SK-MEL-5 (cell line): ENCODE measurements at regions not wholly inside any gene's neighbourhood (a gene's known extent, or its start where the extent isn't known, plus 50 kb on each side); places are given as distances from the start of the nearest gene placed in this dataset.
"Not testable (repeated sequence)": the region's sequence is repeated elsewhere in the genome, so short reads cannot be mapped to it uniquely, and the experiment has no call there.

ENCODE experiments used
- DNase-seq: peaks from one replicate; pipeline ENCODE4 v3.0.0-alpha.2; 2016; ENCODE audit warnings: low read depth, low spot score
- in situ Hi-C: cut with HindIII; loops from 2 replicates; pipeline ENCODE4 v1.10.0; 2016; ENCODE audit warnings: low sequenced_read_pairs, high pct_unique_total_duplicates, low pct_unique_long_range_greater_than_20kb

DNA sequence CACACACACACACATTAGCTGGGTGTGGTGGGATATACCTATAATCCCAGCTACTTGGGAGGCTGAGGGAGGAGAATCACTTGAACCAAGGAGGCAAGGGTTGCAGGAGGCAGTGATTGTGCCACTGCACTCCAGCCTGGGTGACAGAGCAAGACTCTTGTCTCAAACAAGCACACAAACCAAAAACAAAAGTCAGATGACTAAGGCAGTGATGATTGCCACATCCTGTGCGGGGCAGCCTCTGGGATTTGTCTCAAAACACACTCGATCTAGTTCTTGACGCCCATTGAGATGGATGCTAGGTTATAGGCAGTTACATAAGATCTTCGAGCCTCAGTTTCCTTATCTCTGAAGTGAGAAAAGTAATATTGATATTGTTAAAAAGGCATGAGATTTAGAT is 57.8 kb upstream of the NBPF8 start:
- DNase-seq, in situ Hi-C loops: not testable (repeated sequence)

- in situ Hi-C loops: not testable (repeated sequence)
- DNase-seq: peak; percentile 22
These were observed 58.7 kb upstream of the NBPF8 start for GRCh38 chr1:120356170-120356569.

GRCh38 chr1:120354618-120355184 is 60.1 kb upstream of the NBPF8 start:
- DNase-seq: peak; percentile 68

DNA sequence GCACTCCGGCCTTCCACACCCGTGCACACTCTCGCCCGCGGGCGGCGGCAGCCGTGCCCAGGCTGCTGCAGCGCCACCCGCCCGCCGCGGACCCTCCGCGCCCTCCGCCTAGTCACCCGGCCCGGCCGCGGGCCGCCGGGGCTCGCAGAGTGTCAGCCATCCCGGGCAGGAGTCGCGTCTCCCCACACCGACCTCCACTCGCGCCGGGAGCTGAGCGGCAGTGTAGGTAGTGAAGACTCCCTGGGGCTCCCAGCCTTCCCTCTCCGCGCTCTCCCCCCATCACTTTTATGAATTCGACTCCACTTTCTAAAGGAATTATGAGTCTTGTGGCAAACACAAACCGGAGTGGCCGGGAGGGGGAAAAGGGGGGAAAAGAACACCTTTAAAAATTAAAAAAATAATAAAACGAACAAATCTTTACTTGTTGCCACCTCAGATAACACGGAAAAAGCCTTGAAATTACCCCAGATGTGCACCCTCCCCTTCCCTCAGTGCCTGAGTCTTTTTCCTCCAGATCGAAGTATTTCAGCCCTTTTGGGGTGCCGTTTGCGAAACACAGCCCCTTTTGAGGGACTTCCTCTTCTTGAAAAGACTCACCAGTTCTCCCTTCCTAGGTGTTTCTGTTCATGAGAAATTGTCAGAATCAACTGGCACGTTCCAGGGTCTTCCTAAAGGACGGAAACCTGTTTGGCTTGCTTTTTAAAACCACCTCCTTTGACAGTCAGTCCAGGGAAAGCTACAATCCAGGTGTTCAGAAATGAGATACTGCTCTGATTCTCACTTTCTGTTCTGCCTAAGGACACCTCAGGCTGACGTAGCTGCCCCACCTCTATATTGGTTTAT is 72.4 kb upstream of the NBPF8 start:
- DNase-seq, in situ Hi-C loops: not testable (repeated sequence)

More at GRCh38 chr1:120354618-120355184, 60.1 kb upstream of the NBPF8 start:
- in situ Hi-C loops: not testable (repeated sequence)

GRCh38 chr1:120341756-120342155 is 73.1 kb upstream of the NBPF8 start:
- DNase-seq: peak; percentile 13
- in situ Hi-C loops: not testable (repeated sequence)

DNA sequence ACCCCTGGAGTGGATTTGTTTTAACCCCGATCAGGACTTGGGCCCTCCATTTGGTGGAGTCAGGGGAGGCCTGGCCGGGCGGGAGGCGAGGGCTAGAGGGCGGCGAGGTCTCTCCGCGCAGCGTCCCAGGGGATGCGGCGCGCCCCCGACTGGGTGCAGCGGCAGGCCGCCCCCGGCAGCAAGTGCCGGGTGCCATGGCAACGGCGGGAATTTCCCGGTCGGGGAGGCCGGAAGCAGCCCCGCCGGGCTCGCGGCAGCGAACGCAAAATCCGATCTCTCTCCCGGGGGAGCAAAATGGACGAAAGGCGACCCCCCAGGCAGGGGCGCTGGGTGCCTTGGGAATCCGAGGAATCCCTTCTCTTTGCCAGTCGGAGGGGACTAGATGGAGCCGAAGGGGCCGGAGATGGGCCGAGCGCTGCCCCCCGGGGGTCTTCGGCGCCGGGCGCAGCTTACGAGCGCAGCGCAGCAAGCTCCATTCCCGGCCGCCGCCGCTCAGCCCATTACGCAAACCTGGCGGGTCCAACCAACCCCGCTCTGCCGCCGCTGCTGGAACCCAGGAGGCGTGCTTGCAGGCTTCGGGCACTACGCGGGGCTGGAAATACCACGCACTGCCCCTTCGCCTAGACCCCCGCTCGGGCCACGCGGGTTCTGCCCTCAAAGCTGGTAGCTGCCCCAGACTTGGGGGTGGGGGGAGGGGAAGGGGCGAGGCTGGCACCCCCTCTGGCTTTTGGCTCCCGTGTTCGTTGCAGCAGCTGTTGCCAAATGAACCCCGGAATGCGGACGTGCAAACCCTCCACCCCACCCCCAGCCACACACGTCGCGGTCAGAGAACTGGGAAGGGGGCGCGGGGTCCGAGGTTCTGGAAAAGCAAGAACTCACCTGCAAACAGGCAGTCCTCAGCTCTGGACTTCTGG is 73.7 kb upstream of the NBPF8 start:
- in situ Hi-C loops: not testable (repeated sequence)

DNA sequence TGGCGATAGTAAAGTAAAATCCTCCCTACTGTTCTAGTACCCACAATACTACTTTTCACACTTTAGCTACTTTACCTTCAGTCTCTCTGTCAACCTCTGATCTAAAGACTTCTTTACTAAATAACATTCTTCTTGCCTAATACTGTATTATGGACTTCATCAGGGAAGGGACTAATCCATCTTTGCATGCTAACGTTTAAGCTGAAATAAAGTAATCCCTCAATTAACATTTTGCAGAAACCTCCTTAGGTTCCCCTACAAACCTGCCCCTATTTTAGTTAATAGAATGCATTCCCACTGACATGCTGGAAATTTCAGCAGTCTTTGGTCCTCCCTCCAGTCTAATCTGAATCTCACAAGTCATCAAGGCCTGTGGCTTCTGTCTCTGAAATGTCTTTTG is 99.1 kb upstream of the NBPF8 start:
- in situ Hi-C loops, DNase-seq: not testable (repeated sequence)

More for the DNA sequence above, 73.7 kb upstream of the NBPF8 start:
- DNase-seq: not testable (repeated sequence)

DNA sequence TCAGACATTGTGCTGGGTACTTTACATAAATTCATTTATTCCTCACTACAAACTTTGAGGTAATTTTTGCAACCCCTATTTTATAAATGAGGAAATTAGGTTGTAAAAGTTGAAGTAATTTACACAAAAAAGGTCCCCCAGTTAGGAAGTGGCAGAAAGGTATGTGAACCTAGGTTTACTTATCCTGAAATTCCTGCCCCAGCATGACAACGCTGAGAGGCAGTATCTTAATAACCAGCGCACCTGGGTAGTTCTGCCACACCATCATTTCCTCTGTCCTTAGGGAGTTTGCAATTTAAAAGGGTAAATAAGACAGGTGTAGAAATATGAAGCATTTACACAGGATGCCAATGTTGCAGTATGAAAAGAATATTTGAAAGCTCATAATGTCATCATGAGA is 102.9 kb upstream of the NBPF8 start:
- DNase-seq, in situ Hi-C loops: not testable (repeated sequence)

DNA sequence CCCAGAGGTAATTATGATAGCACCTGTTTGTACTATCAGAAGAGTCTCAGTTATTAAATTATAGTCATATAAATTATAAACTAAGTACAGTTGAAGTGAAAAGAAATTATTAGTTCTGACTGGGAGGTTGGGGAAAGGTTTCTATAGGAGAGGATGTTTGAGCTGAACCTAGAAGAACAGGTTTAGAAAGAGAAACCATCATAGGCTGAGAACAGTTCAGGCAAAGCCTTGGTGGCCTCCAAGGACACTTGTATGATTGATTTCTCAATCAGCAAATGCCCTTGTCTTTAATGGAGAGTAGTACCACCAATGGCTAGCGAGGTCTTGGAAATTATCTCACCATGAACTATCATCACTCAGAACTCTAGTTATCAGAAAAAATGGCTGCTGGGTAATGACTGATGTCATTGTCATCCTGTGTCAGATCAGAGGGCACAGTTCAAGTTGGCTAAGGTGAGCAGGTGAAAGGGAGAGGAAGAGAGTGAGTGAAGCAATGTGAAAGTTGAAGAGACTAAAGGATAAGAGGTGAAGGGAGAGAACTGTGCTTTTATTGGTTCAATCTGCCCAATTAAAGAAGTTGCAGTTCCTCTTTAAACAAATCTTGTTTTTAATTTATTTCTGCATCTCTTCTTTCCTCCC is 105.8 kb upstream of the NBPF8 start:
- in situ Hi-C loops, DNase-seq: not testable (repeated sequence)

DNA sequence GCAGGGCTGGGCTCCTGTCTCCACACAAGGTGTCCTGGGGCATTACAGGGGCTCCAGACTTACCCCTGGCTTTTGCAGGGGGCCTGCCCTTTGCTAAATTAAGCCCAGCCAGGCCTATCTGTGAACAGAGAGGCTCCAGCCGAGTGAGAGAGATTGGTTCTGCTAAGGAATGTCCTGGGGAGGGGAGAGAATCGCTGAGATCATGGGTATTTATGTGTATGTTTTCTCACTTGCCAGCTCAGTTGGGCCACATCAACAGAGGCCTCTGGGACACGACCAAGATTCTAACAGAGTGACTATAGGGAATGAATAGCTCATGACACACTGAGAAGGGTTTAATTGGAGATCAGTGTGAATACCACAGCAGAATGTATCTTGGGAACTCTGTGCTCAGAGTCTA is 109.8 kb upstream of the NBPF8 start:
- DNase-seq, in situ Hi-C loops: not testable (repeated sequence)

DNA sequence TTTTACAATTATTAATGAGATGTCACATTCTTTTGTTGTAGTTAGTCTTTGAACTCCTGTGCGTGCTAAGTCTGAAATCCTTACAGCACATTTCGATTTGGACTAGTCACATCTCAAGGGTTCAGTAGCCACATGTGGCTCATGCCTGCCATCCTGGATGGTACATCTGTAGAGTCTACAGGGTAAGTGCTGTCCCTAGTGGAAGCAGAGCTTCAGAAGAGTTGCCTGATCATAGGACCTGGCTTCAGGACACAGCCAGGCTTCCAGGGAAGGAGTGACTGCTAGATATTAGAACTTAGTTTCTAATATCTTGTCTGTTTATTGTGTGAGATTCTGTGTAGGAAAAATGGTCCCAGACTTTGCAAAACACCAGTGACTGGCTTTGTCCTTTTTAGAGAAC is 110.5 kb upstream of the NBPF8 start:
- in situ Hi-C loops, DNase-seq: not testable (repeated sequence)

GRCh38 chr1:120299433-120300057 is 115.3 kb upstream of the NBPF8 start:
- in situ Hi-C loops, DNase-seq: not testable (repeated sequence)

DNA sequence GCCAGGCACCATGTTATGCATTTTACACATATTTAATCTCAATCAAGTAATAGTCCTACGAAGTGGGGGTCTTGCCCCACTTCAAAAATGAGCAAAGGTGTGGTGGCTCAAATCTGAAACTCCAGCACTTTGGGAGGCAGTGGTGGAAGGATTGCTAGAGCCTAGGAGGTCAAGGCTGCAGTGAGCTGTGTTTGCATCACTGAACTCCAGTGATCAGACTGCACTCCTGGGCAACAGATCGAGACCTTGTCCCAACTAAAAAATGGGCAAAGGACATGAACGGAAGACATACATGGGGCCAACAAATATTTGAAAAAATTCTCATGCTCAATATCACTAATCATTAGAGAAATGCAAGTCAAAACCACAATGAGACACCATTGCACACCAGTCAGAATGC is 116.3 kb upstream of the NBPF8 start:
- in situ Hi-C loops, DNase-seq: not testable (repeated sequence)

DNA sequence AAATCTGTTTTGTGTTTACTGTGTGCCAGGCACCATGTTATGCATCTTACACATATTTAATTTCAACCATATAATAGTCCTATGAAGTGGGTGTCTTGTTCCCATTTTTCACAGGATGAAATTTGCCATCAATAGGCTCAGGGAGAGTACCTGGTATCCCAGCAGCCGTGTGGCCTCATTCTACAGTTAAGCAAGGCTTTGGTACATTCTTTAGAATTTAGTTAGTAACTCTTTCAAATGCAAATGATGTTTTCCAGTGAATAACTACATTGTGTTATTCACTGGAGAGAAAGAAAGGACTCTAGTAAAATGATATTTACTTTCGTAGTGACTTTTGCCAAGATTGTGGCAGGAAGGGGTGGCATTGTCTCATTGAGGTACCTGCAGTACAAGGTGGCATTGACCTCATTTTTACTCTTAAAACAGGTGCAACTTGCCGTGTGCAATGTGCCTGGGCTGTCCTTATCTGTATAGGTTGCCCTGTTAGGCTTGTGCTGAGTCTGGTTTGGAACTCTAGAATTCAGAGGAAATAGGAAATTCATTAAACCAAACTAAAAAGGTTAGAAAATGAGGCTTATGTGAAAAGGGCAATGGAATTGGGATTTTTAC is 117.4 kb upstream of the NBPF8 start:
- in situ Hi-C loops, DNase-seq: not testable (repeated sequence)

- in situ Hi-C loops, DNase-seq: not testable (repeated sequence)
These were observed 113.8 kb upstream of the SEC22B start for GRCh38 chr1:120290105-120290504.

GRCh38 chr1:120289601-120290074 is 113.3 kb upstream of the SEC22B start:
- DNase-seq, in situ Hi-C loops: not testable (repeated sequence)
